Stimulated activated naive CD4-positive, alpha-beta T cell (primary cell): ENCODE measurements at regions not wholly inside any gene's neighbourhood (a gene's known extent, or its start where the extent isn't known, plus 50 kb on each side); places are given as distances from the start of the nearest gene placed in this dataset.
"Not testable (repeated sequence)": the region's sequence is repeated elsewhere in the genome, so short reads cannot be mapped to it uniquely, and the experiment has no call there.

Source experiments
- DNase-seq, 6 experiments: peaks; one replicate each; lab custom pipeline; 2025; lab: John Stamatoyannopoulos, UW

GRCh38 chr12:84043355-84043754 lies 869.2 kb downstream of the SLC6A15 start:
- no peak for DNase-seq

- DNase-seq = no peak
These were observed 874.4 kb downstream of the SLC6A15 start for GRCh38 chr12:84038242-84038641.

- no peak for DNase-seq
These were observed 875.7 kb downstream of the SLC6A15 start for GRCh38 chr12:84036912-84037311.

- DNase-seq = no peak
These were observed 876.8 kb downstream of the SLC6A15 start for GRCh38 chr12:84035766-84036165.

- DNase-seq = no peak
These were observed 877.7 kb downstream of the SLC6A15 start for GRCh38 chr12:84034871-84035270.

- no peak for DNase-seq
These were observed 879.4 kb downstream of the SLC6A15 start for GRCh38 chr12:84033162-84033561.

GRCh38 chr12:84018556-84019179 lies 893.9 kb downstream of the SLC6A15 start:
- not testable (repeated sequence) for DNase-seq

- DNase-seq = no peak
These were observed 895.6 kb downstream of the SLC6A15 start for GRCh38 chr12:84016956-84017355.

- DNase-seq = no peak
These were observed 915.2 kb downstream of the SLC6A15 start for GRCh38 chr12:83997423-83997822.

- no peak for DNase-seq
These were observed 915.9 kb downstream of the SLC6A15 start for GRCh38 chr12:83996671-83997070.

- no peak for DNase-seq
These were observed 927.5 kb downstream of the SLC6A15 start for GRCh38 chr12:83985084-83985483.

- no peak for DNase-seq
These were observed 932.2 kb downstream of the SLC6A15 start for GRCh38 chr12:83980398-83980797.

GRCh38 chr12:83979785-83980184 lies 932.8 kb downstream of the SLC6A15 start:
- no peak for DNase-seq

GRCh38 chr12:83971781-83972180 lies 940.8 kb downstream of the SLC6A15 start:
- DNase-seq = no peak

GRCh38 chr12:83960767-83961166 lies 951.8 kb downstream of the SLC6A15 start:
- no peak for DNase-seq

GRCh38 chr12:83958997-83959396 lies 953.6 kb downstream of the SLC6A15 start:
- DNase-seq = no peak

GRCh38 chr12:83954956-83955601 lies 957.5 kb downstream of the SLC6A15 start:
- no peak for DNase-seq

GRCh38 chr12:83954071-83954789 lies 958.4 kb downstream of the SLC6A15 start:
- no peak for DNase-seq

- DNase-seq = no peak
These were observed 966.7 kb downstream of the SLC6A15 start for GRCh38 chr12:83945871-83946270.

- DNase-seq = no peak
These were observed 972.9 kb downstream of the SLC6A15 start for GRCh38 chr12:83939718-83940117.

GRCh38 chr12:83933615-83934014 lies 979.0 kb downstream of the SLC6A15 start:
- no peak for DNase-seq

GRCh38 chr12:83932011-83932410 lies 980.6 kb downstream of the SLC6A15 start:
- no peak for DNase-seq

GRCh38 chr12:83931451-83931850 lies 981.1 kb downstream of the SLC6A15 start:
- DNase-seq = no peak
